GM12873 (cell line): ENCODE measurements at regions not wholly inside any gene's neighbourhood (a gene's known extent, or its start where the extent isn't known, plus 50 kb on each side); places are given as distances from the start of the nearest gene placed in this dataset.

Source experiments
- CTCF ChIP-seq: IDR thresholded peaks from 2 replicates; pipeline ENCODE4 v1.5.1; 2012; ENCODE audit warnings: low read depth, mild to moderate bottlenecking, moderate library complexity, low read length, control low read depth; ENCODE audit not compliant: insufficient read depth; ENCODE audit errors: missing control alignments

GRCh38 chr1:184865831-184866230, 108.5 kb downstream of the NIBAN1 start:
- no peak for TF ChIP-seq CTCF

GRCh38 chr1:184861755-184862336, 107.2 kb upstream of the EDEM3 start:
- TF ChIP-seq CTCF: no peak

- TF ChIP-seq CTCF: no peak
Measured at GRCh38 chr1:184860985-184861754, 106.5 kb upstream of the EDEM3 start.

- TF ChIP-seq CTCF: no peak
Measured at GRCh38 chr1:184860535-184860934, 105.9 kb upstream of the EDEM3 start.

GRCh38 chr1:184859381-184860105, 104.9 kb upstream of the EDEM3 start:
- TF ChIP-seq CTCF: no peak

GRCh38 chr1:184858288-184858687, 103.6 kb upstream of the EDEM3 start:
- TF ChIP-seq CTCF: no peak

- no peak for TF ChIP-seq CTCF
Measured at GRCh38 chr1:184854496-184855140, 100.0 kb upstream of the EDEM3 start.
